ENCODE measurements at regions not wholly inside any gene's neighbourhood (a gene's known extent, or its start where the extent isn't known, plus 50 kb on each side); places are given as distances from the start of the nearest gene placed in this dataset.

DNA sequence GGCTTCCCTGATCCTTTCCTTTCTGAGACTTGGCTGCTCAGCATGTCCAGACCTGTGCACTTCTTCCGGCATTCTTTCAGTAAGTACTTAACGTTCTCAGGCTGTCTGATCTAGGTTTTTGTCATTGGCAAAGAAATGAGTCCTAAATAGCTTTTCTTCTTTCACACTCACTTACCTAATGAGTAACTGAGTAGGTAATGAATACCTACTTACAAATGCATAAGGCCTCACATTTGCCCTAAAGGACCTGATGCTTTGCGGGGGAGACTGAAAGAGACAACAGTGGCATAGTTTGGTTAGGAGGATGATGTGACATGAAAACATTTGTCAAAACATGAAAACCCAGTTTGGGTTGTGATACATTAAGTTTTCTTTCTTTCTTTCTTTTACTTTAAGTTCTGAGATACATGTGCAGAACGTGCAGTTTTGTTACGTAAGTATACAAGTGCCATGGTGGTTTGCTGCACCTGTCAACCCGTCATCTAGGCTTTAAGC, 516.7 kb upstream of the CFAP20DC start:
- WGBS (ENCODE audit: insufficient coverage): no CpG with 5 or more reads among the region's 6 CpGs
- H3K4me1 ChIP-seq (ENCODE audit: control insufficient read depth, insufficient read depth, low read length): no peaks in the 10 kb centered on the region
- DNase-seq: no peak
- H3K27me3 ChIP-seq (ENCODE audit: control insufficient read depth, insufficient read depth, low read length): peaks cover 2% of the 10 kb centered on the region
- no peak overlapping the region for H3K27ac ChIP-seq (ENCODE audit: low read length)
- H3K4me3 ChIP-seq (ENCODE audit: low read length): no peak overlapping the region
- H3K9me3 ChIP-seq (replicated peaks; ENCODE audit: control insufficient read depth, low read depth, low read length): no peaks in the 10 kb centered on the region
- no peaks in the 10 kb centered on the region for H3K36me3 ChIP-seq (ENCODE audit: control insufficient read depth, insufficient read depth, low read length)

DNA sequence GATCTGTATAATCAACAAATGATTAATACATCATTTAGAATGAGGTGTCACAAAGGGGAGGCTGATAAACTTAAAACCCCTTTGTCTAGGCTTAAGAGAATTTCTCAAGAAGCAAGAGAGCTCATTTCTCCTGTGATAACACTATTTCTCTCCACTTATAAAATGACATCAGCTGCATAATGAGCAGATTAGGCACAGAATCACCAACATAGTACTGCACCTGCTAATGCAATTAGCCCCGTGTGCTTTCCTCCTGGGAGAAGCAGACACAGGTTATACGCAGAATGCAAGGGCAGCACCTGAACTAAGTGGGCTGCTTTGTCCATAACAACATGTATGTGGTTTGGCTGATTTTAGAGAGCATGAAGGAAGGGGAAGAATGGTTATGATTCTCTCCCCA, 515.3 kb upstream of the CFAP20DC start:
- Histone ChIP-seq H3K4me3 (ENCODE audit: low read length) (no peak overlapping the region), H3K9me3 (replicated peaks; ENCODE audit: control insufficient read depth, low read depth, low read length) (no peaks in the 10 kb centered on the region), H3K27ac (ENCODE audit: low read length) (no peak overlapping the region), H3K4me1 (ENCODE audit: control insufficient read depth, insufficient read depth, low read length) (no peaks in the 10 kb centered on the region), H3K36me3 (ENCODE audit: control insufficient read depth, insufficient read depth, low read length) (no peaks in the 10 kb centered on the region), H3K27me3 (ENCODE audit: control insufficient read depth, insufficient read depth, low read length) (peaks cover 2% of the 10 kb centered on the region)
- 33% methylated on average over 1 of the region's 2 CpGs for WGBS (ENCODE audit: insufficient coverage)
- DNase-seq: no peak

DNA sequence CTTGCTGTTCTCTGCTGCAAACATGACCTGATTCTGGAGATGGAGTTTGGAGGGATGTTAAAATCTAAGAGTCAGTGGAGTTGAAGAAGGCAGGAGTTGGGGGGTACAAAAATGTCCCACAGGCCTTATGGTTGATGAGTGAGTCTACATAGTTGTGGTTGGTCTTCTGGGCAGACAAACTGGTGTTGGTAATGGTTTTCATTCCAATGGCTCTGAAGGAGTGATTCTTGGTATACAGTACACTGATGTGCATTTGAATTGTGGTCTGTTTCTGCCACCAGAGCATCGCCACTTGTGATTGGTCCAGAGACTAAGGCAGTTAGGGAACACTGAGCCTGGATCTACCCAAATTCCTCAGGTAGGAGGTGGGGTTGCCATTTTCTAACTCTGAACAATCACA, 514.1 kb upstream of the CFAP20DC start:
- no peaks in the 10 kb centered on the region for H3K36me3 ChIP-seq (ENCODE audit: control insufficient read depth, insufficient read depth, low read length)
- no peak overlapping the region for H3K4me3 ChIP-seq (ENCODE audit: low read length)
- no peak overlapping the region for H3K27ac ChIP-seq (ENCODE audit: low read length)
- no peaks in the 10 kb centered on the region for H3K27me3 ChIP-seq (ENCODE audit: control insufficient read depth, insufficient read depth, low read length)
- H3K4me1 ChIP-seq (ENCODE audit: control insufficient read depth, insufficient read depth, low read length): no peaks in the 10 kb centered on the region
- no peak for DNase-seq
- no peaks in the 10 kb centered on the region for H3K9me3 ChIP-seq (replicated peaks; ENCODE audit: control insufficient read depth, low read depth, low read length)
- WGBS (ENCODE audit: insufficient coverage): no CpG with 5 or more reads among the region's 1 CpG

DNA sequence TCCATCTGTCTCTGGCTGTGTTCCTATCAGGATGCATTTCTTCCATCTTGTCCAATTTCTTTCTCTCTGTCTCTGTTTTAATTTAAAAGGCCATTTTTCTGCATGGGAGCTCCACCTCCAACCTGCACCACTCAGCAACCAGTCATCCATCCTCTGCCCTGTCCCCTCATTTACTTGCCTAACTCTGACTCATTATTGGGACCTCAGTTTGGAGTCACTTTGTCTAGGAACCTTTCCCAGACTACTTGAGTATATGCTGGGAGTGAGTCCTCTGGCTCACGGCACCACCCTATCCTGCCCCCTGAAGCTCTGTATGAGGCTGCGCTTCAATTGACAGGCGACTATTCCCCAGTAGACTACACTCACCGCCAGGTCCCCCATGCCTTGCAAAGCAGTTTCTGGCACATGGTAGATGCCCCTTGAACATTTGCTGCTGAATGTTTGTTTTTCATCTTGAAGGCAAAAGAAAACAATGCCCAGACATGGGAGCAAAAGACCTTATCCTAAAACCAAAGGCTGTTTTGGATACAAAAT, 513.3 kb upstream of the CFAP20DC start:
- Histone ChIP-seq H3K9me3 (replicated peaks; ENCODE audit: control insufficient read depth, low read depth, low read length) (no peaks in the 10 kb centered on the region), H3K27me3 (ENCODE audit: control insufficient read depth, insufficient read depth, low read length) (no peaks in the 10 kb centered on the region), H3K36me3 (ENCODE audit: control insufficient read depth, insufficient read depth, low read length) (no peaks in the 10 kb centered on the region), H3K4me1 (ENCODE audit: control insufficient read depth, insufficient read depth, low read length) (no peaks in the 10 kb centered on the region), H3K27ac (ENCODE audit: low read length) (no peak overlapping the region), H3K4me3 (ENCODE audit: low read length) (no peak overlapping the region)
- WGBS (ENCODE audit: insufficient coverage): no CpG with 5 or more reads among the region's 4 CpGs
- DNase-seq: no peak

DNA sequence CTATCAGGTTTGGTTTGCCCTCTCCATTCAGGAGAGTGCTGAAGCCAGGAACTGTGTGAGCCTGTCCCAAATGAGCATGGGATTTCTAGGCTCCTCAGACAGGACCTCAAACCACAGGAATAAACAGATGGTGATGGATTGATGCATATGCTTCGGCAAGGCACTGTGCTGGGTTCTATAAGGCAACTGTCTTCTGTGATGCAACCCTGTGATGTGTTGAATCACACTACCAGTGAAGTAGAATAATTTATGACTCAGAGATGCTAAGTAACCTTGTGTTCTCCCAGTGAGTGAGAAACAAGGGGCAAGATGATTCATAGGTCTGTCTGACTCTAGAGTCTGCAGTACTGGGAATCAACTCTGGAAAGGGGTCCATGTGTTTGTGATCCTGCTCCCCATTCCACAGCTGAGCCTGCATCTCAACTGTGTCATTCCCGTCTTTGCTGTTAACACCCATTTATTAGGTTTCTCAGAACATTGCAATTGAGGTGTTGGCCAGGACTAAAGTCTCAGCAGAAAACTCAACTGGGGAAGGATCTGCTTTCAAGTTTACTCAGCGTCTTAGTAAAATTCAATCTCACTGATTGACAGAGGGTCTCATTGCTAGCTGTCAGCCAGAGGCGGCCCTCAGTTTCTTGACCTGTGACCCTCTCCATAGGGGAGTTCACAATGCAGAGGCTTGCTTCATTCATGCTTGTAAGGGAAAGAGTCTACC, 510.1 kb upstream of the CFAP20DC start:
- no peaks in the 10 kb centered on the region for H3K9me3 ChIP-seq (replicated peaks; ENCODE audit: control insufficient read depth, low read depth, low read length)
- H3K4me1 ChIP-seq (ENCODE audit: control insufficient read depth, insufficient read depth, low read length): no peaks in the 10 kb centered on the region
- no peaks in the 10 kb centered on the region for H3K27me3 ChIP-seq (ENCODE audit: control insufficient read depth, insufficient read depth, low read length)
- no peaks in the 10 kb centered on the region for H3K36me3 ChIP-seq (ENCODE audit: control insufficient read depth, insufficient read depth, low read length)
- WGBS (ENCODE audit: insufficient coverage): no CpG with 5 or more reads among the region's 4 CpGs
- H3K27ac ChIP-seq (ENCODE audit: low read length): no peak overlapping the region
- no peak overlapping the region for H3K4me3 ChIP-seq (ENCODE audit: low read length)
- no peak for DNase-seq

DNA sequence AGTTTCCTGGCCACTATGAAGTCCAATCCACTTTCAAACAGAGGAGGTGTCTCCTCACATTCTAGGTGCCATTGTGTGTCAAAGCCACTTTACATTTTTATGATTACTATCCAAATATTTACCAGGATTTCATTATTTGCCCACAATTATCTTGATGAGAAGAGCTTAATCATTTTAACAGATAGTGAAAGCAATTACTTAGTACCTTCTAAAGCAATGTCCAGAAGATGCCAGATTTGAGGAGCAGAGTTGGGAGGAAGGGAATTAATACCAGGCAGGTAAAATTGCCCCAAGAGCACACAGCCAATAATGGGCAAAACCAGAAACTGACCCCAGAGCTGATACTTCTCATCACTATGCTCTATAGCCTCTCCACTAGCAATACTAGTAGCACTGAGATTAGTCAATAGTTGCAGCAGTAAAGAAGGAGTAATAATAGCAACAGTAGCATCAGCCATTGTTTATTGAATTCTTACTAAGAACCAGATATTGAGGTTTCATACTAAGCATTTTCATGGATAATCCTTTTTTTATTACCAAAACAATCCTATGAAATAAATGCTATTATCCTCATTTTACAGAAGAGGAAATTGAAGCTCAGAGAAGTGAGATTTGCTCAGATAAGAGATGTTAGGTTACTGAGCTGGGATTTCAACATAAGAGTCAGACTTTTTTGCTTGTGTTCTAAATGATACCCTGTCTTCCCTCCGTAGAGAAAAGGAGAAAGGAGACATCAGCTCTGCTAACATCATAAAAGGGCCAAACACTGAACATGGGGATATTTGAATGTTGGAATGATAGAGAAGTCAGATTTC, 509.3 kb upstream of the CFAP20DC start:
- no peaks in the 10 kb centered on the region for H3K9me3 ChIP-seq (replicated peaks; ENCODE audit: control insufficient read depth, low read depth, low read length)
- no peaks in the 10 kb centered on the region for H3K4me1 ChIP-seq (ENCODE audit: control insufficient read depth, insufficient read depth, low read length)

DNA sequence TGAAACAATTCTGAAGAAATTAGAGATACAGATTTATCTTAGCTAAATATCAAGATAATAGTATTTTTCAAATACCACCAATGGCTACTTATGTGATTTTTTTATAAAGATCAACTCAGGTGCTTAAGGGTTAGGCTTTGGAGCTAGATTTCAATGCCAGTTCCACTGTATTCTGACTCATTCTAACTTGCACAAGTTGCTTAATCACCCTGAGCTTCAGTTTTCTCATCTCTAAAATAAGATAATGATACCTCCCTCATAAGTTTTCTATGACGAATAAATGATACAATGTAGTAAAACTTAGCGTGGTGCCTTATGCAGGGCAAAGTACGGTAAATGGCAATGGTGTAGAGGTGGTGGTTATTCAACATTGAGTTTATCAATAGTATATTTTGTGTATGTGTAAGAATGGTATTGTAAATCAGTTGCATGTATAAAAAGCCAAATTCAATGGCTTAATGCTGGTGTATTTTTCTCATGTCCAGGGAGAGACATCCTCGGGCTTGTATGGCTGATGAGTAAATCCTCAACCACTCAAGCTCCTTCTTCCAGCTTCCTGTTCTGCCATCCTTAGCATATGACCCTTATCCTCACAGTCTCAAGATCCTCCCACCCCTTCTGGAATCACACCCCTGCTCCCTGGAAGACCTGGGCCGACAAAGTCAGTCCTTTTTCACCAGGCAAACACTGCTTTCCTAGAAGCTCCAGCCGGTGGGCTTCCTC, 505.9 kb upstream of the CFAP20DC start:
- Histone ChIP-seq H3K9me3 (replicated peaks; ENCODE audit: control insufficient read depth, low read depth, low read length) (no peaks in the 10 kb centered on the region), H3K4me1 (ENCODE audit: control insufficient read depth, insufficient read depth, low read length) (no peaks in the 10 kb centered on the region), H3K36me3 (ENCODE audit: control insufficient read depth, insufficient read depth, low read length) (no peaks in the 10 kb centered on the region), H3K4me3 (ENCODE audit: low read length) (no peak overlapping the region), H3K27me3 (ENCODE audit: control insufficient read depth, insufficient read depth, low read length) (no peaks in the 10 kb centered on the region), H3K27ac (ENCODE audit: low read length) (no peak overlapping the region)
- no peak for DNase-seq
- 78% methylated on average over 3 of the region's 6 CpGs for WGBS (ENCODE audit: insufficient coverage)

More for the DNA sequence above, 509.3 kb upstream of the CFAP20DC start:
- Histone ChIP-seq H3K27me3 (ENCODE audit: control insufficient read depth, insufficient read depth, low read length) (no peaks in the 10 kb centered on the region), H3K27ac (ENCODE audit: low read length) (no peak overlapping the region), H3K36me3 (ENCODE audit: control insufficient read depth, insufficient read depth, low read length) (no peaks in the 10 kb centered on the region), H3K4me3 (ENCODE audit: low read length) (no peak overlapping the region)
- no CpG with 5 or more reads among the region's 1 CpG for WGBS (ENCODE audit: insufficient coverage)
- DNase-seq: no peak

DNA sequence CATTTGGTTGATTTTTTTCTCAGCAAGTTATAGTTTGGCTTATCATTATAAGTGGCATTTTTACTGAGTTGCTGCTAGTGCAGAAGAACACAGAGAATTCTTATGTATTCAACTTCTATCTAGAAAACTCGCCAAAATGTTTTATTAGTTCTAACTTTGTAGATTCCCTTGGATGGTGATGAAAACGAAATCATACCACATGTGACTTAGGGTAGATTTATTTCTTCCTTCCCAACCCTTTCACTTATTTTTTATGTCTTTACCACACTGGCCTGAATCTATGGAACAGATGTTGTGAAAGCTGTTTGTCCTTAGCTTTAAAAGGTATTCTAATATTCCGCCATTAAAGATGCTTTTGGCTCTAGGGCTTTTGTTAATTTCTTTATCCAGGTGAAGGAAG, 503.3 kb upstream of the CFAP20DC start:
- peak; percentile 75 for DNase-seq
- Histone ChIP-seq H3K36me3 (ENCODE audit: control insufficient read depth, insufficient read depth, low read length) (no peaks in the 10 kb centered on the region), H3K4me3 (ENCODE audit: low read length) (no peak overlapping the region), H3K27me3 (ENCODE audit: control insufficient read depth, insufficient read depth, low read length) (no peaks in the 10 kb centered on the region), H3K4me1 (ENCODE audit: control insufficient read depth, insufficient read depth, low read length) (no peaks in the 10 kb centered on the region), H3K9me3 (replicated peaks; ENCODE audit: control insufficient read depth, low read depth, low read length) (no peaks in the 10 kb centered on the region), H3K27ac (ENCODE audit: low read length) (no peak overlapping the region)
- WGBS (ENCODE audit: insufficient coverage): no CpG with 5 or more reads among the region's 3 CpGs

DNA sequence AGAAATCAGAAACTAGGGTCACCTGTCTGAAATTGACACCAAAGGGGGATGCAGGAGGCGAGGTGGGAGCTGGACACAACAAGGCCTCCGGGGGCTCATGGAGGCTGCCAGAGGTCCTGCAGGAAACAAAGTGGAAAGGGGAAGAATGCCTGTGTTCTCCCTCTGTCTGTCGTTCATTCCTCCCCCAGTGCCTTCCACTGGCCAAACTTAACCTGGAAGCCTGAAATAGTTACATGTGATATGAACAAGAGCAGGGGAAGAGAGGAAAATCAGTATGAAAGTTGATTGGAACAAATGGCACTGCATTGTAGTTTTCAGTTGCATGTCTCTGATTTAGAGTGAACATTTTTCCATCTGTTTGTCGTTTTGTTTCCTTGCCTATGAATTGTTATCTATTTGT, 502.0 kb upstream of the CFAP20DC start:
- Histone ChIP-seq H3K4me3 (ENCODE audit: low read length) (no peak overlapping the region), H3K27ac (ENCODE audit: low read length) (no peak overlapping the region), H3K9me3 (replicated peaks; ENCODE audit: control insufficient read depth, low read depth, low read length) (no peaks in the 10 kb centered on the region), H3K4me1 (ENCODE audit: control insufficient read depth, insufficient read depth, low read length) (no peaks in the 10 kb centered on the region), H3K36me3 (ENCODE audit: control insufficient read depth, insufficient read depth, low read length) (no peaks in the 10 kb centered on the region), H3K27me3 (ENCODE audit: control insufficient read depth, insufficient read depth, low read length) (no peaks in the 10 kb centered on the region)
- whole genome bisulfite sequencing (ENCODE audit: insufficient coverage): 39% methylated on average over 2 of the region's 4 CpGs
- DNase-seq: no peak

DNA sequence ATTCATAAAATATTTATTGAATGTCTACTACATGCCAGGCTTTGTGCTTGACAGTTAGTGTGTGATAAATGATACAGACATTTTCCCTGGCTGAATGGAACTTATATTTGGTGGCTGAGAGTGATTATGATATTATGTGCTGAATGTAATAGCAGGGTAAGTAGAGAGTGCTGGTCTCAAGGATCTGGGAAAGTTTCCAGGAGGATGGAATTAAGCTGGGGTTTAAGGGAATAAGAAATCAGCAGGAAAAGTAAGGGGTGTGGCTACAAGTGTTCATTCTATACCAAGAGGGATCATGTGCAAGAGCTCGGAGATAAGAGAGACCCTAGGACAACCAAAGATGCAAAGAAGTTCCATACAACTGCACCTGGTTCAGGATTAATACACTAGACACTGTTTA, 500.1 kb upstream of the CFAP20DC start:
- Histone ChIP-seq H3K9me3 (replicated peaks; ENCODE audit: control insufficient read depth, low read depth, low read length) (no peaks in the 10 kb centered on the region), H3K4me3 (ENCODE audit: low read length) (no peak overlapping the region), H3K27me3 (ENCODE audit: control insufficient read depth, insufficient read depth, low read length) (no peaks in the 10 kb centered on the region), H3K36me3 (ENCODE audit: control insufficient read depth, insufficient read depth, low read length) (no peaks in the 10 kb centered on the region), H3K27ac (ENCODE audit: low read length) (no peak overlapping the region), H3K4me1 (ENCODE audit: control insufficient read depth, insufficient read depth, low read length) (no peaks in the 10 kb centered on the region)
- no peak for DNase-seq
- no CpG with 5 or more reads among the region's 1 CpG for WGBS (ENCODE audit: insufficient coverage)

All from muscle of leg (tissue), 3 donors.